GM21737 (cell line): ENCODE measurements at regions not wholly inside any gene's neighbourhood (a gene's known extent, or its start where the extent isn't known, plus 50 kb on each side); places are given as distances from the start of the nearest gene placed in this dataset.
"Not testable (repeated sequence)": the region's sequence is repeated elsewhere in the genome, so short reads cannot be mapped to it uniquely, and the experiment has no call there.

Experiments used
- ATAC-seq: cut with Tn5 transposase; IDR thresholded peaks from one replicate; pipeline ENCODE4 v1.9.1; 2021; ENCODE audit warnings: mild to moderate bottlenecking, moderate library complexity; ENCODE audit not compliant: unreplicated experiment

- no peak for ATAC-seq
Measured at GRCh38 chr12:82625523-82625922, 61.2 kb upstream of the TMTC2 start.

GRCh38 chr12:82627799-82628198 lies 58.9 kb upstream of the TMTC2 start:
- no peak for ATAC-seq

- not testable (repeated sequence) for ATAC-seq
Measured at GRCh38 chr12:82634495-82635258, 52.0 kb upstream of the TMTC2 start.

GRCh38 chr12:82635263-82635662 lies 51.4 kb upstream of the TMTC2 start:
- ATAC-seq: no peak
